Occipital lobe (tissue), 1 donor: ENCODE measurements at regions not wholly inside any gene's neighbourhood (a gene's known extent, or its start where the extent isn't known, plus 50 kb on each side); places are given as distances from the start of the nearest gene placed in this dataset.

Experiments
- DNase-seq: peaks from one replicate; lab custom pipeline; 2025; lab: John Stamatoyannopoulos, UW

DNA sequence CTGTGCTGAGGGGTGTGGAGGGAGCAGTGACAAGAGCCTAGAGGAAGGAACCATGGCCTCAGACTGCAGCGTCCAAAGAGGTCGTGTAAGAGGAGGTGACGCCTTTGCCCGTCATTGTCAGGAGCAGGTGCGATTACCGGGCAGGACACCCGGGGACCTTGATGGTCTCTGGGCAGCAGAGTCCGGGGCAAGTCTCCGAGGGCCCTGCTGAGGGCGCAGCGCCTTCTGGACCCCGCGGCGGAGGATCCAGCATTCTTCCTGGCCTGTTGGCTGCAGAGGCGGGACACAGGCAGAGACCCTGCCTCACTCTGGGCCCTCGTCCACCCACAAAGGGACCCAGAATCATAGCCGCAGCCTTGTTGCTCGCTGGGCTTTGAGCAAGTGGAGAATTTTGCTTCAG, 1168.8 kb downstream of the BRD1 start:
- DNase-seq, result no peak

- DNase-seq, result no peak
These were observed 1169.4 kb downstream of the BRD1 start for GRCh38 chr22:48658246-48658645.

GRCh38 chr22:48654492-48654891, 1173.2 kb downstream of the BRD1 start:
- no peak for DNase-seq

- no peak for DNase-seq
These were observed 1173.7 kb downstream of the BRD1 start for GRCh38 chr22:48653929-48654328.

- DNase-seq, result no peak
These were observed 1174.4 kb downstream of the BRD1 start for GRCh38 chr22:48653306-48653705.

DNA sequence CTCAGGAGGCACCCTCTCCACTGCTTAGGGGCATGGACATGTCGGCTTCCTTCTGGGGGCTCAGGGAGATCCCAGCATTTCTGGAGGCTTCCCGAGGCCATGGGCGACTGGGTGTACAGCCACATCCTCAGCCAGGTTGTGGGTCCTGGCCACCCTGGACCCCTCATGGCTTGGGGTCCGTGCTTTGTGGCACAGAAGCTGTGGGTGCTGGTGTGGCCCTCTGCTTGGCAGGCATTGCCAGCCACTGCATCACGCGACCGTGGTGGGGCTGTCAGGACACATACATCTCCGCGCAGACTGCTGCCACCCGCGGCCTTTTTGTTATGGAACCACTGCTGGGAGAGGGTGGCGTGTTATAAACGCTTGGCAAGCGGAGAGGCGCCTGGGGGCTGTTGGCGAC, 1174.9 kb downstream of the BRD1 start:
- no peak for DNase-seq

DNA sequence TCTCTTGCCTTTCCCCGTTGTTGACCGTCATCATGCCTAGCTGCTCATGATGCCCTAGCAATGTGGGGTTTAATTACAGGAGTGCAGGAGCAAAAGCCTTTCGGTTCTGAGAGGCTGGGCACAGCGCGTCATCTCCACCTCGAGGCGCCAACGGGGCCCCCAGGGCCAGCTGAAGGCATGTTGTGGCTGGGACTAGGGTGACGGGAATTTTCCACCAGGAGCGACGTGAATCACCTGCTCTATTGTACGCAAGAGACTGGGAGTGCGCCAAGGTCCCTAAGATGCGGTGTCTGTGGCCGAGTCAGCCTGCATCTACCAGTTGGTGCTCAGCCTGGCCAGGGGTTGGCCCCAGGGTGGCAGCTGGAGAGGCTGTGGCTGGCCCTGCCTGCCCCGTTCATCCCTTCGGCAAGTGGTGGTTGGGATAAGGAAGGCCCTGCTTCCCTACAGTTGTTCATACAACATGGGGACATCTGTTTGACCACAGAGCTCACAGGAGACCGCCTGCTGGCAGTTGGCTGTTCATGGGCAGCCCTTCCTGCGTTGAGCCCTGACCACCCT, 1175.6 kb downstream of the BRD1 start:
- no peak for DNase-seq

- no peak for DNase-seq
These were observed 1176.4 kb downstream of the BRD1 start for GRCh38 chr22:48651036-48651890.

DNA sequence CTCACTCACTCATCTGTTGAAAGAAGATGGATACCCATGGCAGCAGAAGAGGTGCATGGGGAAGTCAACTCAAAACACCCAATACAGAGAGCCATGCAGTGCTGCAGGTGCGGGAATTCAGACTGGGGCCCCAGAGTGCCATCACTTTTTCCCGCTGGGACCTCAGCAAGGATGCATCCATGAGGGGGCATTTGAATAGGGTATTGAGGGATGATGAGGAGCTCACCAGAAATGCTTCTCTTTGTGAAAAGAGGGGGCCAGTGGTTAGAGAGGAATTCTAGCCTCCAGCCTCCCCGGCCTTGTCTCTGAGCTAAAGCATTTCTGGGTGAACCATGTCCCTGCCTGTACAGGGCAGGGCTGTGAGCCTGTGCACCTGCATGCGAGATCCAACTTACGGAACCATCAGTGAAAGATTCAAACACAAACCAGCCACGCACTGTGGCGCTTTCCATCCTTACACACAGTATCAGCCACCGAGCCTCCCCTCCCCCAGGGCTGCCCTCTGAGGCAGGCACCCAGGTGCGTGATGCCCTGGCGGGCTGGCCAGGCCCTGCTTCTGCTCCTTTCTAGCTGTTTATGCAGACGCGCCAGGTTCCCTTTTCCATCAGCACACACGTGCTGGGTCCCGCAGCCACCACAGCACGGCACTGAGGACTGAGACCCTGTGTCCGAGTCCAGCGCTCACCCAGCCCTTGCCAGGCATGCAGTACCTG, 1177.2 kb downstream of the BRD1 start:
- no peak for DNase-seq

DNA sequence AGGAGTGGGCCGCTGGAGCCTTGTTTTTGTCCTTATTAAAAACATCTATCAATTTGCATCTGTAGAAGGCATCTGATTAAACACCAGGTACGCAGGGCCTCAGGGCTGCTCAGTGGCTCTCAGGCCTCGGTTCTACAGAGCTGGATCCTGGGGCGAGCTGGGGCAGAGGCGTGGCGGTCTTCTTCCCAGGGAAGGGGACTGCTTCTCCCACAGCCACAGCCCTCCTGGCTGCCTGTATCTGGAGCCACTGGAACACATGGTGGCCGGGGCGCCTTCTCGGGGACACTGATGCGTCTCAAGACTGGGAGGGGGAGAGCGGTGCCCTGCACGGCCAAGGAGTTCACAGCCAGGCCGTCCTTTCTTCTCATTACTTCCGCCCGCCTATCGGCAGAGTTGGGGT, 1178.2 kb downstream of the BRD1 start:
- no peak for DNase-seq

GRCh38 chr22:48649031-48649430, 1178.6 kb downstream of the BRD1 start:
- DNase-seq, result no peak

- DNase-seq, result no peak
These were observed 1179.8 kb downstream of the BRD1 start for GRCh38 chr22:48647606-48648515.

- DNase-seq, result no peak
These were observed 1180.6 kb downstream of the BRD1 start for GRCh38 chr22:48647051-48647450.

DNA sequence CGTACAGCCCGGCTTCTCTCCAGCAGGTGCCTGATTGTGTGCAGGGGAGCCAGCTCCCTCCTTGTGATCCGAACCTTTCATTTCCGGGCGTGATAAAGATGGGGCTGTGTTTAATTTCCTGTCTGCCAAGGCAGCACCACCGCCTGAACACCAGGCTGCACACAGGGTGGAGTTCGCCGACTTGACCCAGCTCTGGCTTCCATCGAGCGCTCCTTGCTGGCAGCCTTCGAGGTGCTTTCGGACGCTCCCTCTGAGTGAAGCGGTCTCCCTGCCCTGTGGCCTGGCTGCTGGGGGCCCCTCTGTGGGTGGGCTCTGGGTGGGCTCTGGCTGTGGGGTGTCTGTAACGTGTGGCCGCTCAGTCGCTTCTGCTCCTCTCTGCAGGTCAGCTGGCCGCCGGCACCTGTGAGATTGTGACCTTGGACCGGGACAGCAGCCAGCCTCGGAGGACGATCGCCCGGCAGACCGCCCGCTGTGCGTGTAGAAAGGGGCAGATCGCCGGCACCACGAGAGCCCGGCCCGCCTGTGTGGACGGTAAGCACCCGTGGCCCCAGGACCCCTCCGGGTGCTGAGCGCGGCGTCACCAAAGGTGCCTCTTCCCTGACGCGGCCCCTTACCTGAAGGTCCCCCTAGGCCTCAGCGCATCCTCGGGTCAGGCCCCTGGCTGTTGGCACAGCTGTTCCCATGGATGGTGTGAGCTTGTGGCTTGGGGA, 1181.3 kb downstream of the BRD1 start:
- DNase-seq, result no peak

GRCh38 chr22:48645766-48646165, 1181.9 kb downstream of the BRD1 start:
- DNase-seq, result no peak

DNA sequence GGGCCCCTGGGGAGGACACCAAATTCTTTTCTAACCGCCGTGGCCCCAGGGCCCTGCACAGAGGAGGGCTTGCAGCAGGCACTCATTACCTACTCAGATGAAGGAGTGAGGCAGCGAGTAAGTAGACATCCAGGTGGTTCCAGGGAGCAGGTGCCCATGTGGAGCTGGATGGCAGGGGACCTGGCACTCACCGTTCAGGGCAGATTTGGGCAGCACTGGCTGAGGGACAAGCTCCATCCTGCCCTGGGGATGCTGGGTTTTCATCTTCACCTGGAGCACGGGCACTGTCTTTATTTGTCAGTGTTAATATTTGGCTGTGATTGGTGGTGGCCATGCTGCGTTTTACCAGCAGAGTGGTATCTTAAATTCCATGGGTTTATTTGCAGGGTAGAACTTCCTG, 1182.7 kb downstream of the BRD1 start:
- DNase-seq, result no peak

DNA sequence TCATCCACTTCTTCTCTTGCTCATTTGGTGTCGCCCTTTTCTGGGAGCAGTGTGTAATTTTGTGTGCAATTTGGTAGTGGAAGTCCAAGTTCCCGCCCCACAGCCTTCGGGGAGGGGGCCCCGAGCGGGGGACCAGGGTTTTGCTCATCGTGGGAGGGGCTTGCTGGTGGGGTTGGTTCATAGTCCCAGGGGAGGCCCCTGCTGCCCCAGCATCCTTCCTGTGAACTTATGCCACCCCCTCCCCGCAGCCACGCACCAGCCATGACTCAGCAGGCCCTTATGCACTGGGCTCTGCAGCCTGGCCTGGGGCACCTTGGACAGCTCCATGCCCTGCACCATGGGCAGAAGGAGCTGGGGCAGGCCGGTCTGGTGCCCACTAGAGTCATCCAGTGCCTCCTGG, 1183.6 kb downstream of the BRD1 start:
- no peak for DNase-seq

DNA sequence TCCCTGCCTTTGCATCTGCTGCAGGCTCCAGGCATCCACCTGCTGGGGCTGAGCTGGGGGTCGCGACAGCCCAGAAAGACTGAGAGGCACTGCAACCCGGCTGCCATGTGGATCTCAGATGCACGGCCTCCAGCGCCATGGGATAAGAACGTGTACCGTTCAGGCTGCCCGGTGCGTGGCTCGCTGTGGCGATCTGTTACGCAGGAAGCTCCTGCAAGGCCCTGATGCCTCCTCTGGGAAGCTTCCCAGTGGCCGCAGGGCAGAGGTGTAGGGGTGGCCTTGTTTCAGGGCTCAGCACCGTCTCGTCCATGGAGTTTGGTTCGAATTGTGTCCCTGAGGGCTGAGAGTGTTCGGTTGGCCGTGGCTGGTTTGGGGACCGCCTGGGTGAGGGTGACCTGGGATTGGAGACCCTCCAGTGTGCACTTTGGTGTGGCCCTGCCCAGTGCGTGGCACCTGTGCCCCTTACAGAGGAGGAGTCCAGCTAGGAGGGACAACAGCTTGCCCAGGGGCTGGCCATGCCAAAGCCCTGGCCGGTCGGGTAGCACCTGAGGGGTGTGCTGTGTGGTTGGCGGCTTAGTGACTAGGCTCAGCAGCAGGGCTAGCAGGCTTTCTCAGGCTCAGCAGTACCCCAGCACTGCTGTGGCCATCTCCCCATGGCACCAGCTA, 1184.5 kb downstream of the BRD1 start:
- no peak for DNase-seq

- no peak for DNase-seq
These were observed 1185.1 kb downstream of the BRD1 start for GRCh38 chr22:48642550-48642949.

- DNase-seq, result no peak
These were observed 1185.7 kb downstream of the BRD1 start for GRCh38 chr22:48641906-48642475.
